ENCODE measurements at regions not wholly inside any gene's neighbourhood (a gene's known extent, or its start where the extent isn't known, plus 50 kb on each side); places are given as distances from the start of the nearest gene placed in this dataset.
A peak's percentile ranks its signal among the peaks of the same experiment; 100 is the strongest.

DNA sequence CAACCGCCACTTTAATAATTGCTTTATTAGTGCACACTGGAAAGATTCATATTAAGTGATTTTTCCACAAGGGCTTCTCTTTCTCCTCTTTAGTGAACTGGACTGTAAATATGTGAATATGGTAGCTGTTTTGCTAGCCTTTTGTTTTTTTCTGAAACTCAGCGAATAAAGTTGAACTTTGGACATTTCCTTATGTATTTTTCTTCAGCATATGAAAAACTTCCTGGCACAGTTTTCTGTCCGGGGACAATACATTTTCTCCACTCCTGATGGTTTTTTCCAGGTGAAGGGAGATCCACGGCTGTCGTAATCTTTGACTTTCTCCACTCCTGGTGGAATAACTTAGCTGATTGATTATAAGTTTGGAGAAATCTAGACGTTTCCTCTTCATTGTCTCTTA is 457.4 kb upstream of the FAT1 start:
- DNase-seq (ENCODE audit: low spot score): no peak

DNA sequence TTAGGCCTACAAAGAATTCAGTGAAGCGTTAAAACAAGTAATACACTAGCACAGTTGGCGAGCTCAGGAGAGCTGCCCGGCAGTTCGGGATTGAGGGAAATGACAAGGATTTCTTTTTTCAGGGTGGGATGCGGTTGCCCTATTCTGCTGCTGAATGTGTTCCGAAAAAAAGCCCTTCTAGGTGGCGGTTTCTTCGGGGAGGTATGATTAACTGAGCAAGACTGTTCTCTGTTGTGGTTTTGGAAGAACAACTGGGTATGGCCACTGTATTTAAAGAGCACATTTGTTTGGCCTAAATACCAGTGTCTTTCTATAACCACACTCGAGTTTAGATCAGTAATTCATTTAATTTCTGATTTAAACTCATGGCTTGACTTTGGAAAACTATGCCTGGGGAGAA is 459.7 kb upstream of the FAT1 start:
- DNase-seq (ENCODE audit: low spot score): no peak

- no peak for DNase-seq (ENCODE audit: low spot score)
Measured at GRCh38 chr4:187183826-187184225, 460.2 kb upstream of the FAT1 start.

DNA sequence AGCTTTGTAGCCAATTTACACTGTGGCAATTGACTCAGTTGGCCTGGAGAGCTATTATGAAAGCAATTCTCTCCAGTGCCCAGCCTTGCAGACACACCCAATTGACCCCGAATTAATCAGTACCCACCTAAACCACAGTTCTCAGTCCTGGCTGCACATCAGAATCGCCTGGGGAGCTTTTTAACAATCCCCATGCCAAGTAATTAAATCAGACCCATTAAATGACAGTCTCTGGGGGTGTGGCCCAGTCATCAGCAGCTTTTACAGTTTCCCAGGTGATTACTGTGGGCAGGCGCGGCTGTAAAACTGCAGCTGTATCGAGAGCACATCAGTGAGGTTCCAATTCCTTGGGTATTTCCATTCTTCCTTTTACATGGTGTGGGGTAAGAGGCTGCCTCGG is 460.9 kb upstream of the FAT1 start:
- DNase-seq (ENCODE audit: low spot score): no peak

DNA sequence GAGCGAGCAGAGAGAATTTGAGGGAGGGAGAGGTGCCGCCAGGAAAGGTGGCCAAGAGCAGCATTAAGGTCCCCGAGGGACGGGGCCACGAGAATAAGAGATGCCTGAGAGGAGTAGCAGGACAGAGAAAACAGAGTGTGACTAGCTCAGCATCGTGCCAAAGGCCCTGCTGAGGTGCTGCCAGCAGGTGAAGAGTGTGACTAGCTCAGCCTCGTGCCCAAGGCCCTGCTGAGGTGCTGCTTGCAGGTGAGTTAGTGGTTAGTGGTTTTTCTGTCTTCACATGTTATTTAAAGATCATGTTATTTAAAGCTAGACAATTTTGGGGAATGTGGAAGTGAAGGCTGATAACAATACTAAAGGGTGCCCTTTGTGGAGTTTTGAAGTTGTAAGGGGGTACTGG is 464.5 kb upstream of the FAT1 start:
- DNase-seq (ENCODE audit: low spot score): no peak

DNA sequence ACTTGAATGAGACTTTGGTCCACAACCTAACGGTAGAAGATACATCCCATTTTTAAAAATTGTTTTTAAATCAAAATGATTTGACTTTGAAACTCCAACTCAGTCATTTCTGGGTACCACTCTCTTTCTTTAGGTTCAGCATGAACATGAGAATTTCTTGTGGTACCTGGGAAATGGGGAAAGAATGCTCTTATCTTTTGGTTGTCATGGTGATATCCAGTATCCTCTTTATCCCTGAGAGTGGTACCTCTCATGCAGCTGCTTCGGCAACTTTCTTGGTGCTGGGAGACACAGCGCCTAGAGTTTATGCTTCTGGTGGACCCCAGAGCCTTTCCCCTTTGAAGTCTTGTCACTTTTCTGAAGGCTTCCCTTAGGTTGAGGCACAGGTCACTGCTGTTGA is 465.1 kb upstream of the FAT1 start:
- no peak for DNase-seq (ENCODE audit: low spot score)

DNA sequence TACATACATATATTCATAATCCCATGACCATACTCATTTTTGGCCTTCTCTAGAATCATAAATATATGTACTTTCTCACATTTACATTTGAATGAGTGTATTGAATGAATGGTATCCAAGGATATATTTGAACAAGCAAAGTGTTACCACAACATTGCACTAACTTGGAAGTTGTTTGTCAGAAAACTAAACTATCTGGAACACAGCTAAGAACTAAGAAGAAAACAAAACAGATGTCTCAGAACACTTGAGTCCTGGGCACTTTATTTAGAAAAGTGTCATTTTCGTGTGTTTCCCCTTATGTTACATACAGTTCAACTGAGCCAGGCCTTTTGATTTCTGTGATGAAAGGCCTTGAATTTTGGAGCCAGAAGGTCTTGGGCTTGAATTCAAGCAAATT is 466.7 kb upstream of the FAT1 start:
- no peak for DNase-seq (ENCODE audit: low spot score)

- DNase-seq (ENCODE audit: low spot score): no peak
Measured at GRCh38 chr4:187191676-187192075, 468.0 kb upstream of the FAT1 start.

DNA sequence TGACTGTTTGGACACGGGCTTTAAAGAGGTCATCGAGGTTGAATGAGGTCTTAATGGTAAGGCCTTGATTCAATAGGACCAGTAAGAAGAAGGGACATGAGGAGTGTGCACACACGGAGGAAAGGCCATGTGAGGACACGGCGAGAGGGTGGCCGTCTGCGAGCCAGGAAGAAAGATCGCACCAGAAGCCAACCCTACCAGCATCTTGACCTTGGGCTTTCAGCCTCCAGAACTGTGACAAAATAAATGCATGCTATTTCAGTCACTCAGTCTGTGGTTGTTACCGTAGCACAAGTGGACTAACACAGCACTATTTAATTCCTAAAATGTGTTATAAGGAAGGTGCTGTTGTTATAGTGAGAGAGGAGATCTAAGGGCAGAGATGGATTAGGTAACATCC is 468.6 kb upstream of the FAT1 start:
- no peak for DNase-seq (ENCODE audit: low spot score)

DNA sequence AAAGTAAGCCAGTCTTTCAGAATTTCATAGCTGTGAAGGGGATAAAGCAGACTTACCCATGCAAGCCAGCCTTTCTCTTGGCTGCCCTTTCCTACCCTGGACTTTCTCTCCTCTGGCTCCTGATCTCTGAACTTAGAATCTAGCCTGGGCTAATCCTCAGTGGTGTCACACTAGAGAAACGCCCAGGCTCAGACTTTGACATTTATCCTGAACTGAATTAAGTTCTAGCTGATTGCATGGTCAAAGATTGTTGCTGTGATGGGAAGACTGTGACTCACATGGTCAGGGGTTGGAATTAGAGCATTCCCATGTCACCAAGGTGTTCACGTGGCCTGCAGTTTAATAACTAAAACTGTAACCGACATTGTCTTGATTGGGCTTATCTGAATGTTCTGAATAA is 469.5 kb upstream of the FAT1 start:
- no peak for DNase-seq (ENCODE audit: low spot score)

GRCh38 chr4:187204389-187204918 is 480.8 kb upstream of the FAT1 start:
- no peak for DNase-seq (ENCODE audit: low spot score)

DNA sequence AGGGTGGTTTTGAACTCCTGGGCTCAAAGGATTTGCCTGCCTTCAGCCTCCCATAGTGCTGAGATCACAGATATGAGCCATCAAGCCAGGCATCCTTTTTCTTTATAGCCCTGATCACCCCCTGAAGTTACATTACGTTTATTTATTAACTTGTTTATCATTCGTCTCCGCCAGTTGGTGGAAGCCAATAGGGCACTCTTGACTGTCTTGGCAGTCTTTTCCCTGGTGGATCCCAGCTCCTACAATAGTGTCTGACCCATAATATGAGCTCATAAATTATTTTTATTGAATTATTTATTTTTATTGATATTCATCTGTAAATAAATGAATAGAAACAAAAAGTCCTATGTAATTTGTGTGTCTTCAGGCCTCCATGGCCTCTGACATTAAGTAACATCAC is 484.3 kb upstream of the FAT1 start:
- no peak for DNase-seq (ENCODE audit: low spot score)

DNA sequence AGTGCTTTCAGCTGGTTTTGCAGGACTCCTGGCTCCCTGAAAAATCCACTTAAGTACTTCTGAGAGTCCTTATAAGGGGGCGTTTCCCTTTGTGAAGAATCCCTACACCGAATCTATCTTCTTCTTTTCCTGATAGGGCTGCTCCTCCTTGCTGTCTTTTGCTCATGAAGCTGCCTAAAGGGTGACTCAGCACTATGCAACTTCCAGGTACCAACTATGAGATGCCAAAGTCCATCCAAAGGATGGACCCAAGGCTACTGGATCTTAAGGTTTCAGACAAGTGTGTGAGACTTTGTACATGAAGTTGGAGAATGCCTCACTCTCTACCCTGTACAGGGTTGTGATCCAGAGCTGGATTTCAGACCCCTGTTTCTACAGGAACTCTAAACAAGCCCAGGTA is 485.0 kb upstream of the FAT1 start:
- no peak for DNase-seq (ENCODE audit: low spot score)

- DNase-seq (ENCODE audit: low spot score): peak; percentile 79
Measured at GRCh38 chr4:187209921-187210613, 486.4 kb upstream of the FAT1 start.

DNA sequence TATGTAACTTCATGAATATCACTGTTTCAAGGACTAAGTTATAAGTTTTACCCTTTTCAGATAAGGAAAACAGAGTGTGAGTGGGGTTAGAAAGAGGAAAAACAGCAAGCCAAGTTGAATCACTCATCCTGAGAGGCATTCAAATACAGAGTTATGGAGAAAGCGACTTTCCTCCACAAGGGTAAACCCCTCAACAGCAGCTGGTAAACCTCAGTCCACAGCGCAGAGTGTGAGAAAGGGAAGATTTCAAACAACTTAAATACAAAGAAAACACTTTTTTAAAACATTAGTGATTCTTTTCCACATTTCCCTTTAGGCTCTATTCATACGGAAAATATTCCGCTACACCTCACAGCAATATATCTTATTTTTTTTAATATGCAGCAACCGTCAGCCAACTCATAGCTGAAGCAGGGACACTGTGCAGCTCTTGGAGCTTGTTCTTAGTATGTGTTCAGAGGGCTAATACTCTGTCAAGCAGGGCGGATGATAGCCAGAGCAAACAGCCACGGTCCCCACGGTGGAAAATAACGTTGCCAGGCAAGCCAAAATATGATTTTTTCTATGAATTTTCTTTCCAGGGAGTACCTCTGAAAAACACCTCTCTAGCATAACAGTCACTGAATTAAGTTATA is 488.9 kb upstream of the FAT1 start:
- no peak for DNase-seq (ENCODE audit: low spot score)

DNA sequence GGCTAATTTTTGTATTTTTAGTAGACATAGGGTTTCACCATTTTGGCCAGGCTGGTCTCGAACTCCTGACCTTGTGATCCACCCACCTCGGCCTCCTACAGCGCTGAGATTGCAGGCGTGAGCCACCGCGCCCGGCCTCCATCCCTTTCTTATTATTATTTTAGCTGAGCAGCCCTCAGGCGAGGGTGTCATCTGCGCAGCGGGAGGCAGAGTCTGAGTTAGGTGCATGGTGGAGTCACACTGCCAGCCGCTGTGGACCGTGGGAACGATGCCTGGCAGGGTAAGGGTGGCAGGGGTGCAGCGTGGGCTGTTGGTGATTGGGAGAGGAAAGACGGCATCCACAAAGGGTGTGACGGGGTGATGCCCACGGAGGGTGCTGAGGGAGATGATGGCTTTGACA is 491.8 kb upstream of the FAT1 start:
- DNase-seq (ENCODE audit: low spot score): no peak

DNA sequence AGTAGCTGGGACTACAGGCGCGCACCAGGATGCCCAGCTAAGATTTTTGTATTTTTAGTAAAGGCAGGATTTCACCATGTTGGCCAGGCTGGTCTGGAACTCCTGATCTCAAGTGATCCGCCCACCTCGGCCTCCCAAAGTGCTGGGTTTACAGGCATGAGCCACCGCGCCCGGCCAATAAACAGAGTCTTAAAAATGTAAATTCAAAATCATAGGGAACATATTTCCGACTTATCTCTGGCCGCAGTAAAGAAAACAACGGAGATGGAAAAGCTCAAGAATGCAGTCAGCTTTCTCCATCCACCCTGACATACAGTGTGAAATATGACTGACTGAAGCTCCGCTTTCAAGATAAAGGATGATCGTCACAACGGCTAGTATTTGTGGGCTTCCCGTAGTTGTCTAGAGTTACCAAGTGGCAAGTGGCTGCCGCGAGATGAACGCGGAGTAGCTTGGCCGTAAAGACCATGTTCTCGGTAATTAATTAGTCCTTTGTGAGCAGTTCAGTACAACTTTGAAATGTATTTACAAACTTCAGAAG is 495.1 kb upstream of the FAT1 start:
- DNase-seq (ENCODE audit: low spot score): peak; percentile 33

DNA sequence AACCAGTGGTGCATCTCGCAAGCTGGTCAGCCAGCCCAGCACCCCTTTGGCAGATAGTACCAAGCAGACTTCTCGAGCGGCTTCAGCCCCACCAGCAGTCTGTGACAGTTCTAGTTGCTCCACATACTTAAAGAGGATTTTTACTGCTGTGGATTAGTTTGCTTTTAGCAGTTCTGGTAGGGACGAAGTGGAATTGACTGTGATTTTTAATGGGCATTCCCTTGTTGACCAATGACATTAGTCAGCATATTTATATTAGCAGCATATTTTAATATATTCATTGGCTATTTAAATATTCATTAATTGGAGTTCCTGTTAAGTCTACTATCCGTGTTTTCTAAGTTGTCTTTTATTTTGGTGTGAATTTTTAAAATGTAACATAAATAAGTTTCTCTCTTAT is 500.9 kb upstream of the FAT1 start:
- no peak for DNase-seq (ENCODE audit: low spot score)

DNA sequence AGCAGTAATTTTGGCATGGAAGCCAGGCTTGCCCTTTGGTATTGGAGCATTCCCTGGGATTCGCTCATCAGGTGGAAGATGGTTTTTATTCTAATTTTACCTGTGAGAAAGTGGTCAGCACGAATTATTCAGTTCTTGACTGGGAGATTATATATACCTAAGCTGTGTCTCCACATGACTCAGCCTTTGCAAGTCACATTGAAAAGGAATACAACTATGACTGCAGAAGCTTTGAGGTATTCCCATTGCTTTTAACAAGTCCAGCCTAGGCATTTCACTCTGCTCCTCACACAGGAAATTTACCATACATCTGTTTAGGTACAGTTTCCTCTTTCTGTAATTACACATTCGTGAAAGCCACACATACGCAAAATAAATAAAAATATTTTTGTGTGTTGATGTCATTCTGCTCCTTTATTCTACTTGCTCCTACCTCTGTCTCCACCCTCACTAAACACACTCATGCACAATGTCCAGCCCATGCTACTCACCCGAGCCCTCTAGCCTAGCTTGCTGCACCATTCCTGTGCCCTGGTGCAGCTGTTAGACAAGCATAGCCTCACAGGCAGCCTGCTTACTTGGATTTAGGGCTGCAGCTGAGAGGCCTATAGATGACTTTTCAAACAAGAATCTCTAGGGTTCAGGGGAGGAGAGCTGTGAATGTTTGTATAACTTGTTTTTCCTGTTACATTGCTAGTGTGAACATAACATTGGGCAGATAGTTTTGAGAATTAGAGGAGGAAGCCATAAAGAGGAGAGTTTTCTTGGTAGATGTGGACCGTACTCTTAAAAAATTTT is 504.4 kb upstream of the FAT1 start:
- DNase-seq (ENCODE audit: low spot score): no peak

GRCh38 chr4:187232196-187232595 is 508.5 kb upstream of the FAT1 start:
- no peak for DNase-seq (ENCODE audit: low spot score)

GRCh38 chr4:187232796-187233195 is 509.1 kb upstream of the FAT1 start:
- DNase-seq (ENCODE audit: low spot score): no peak

GRCh38 chr4:187235456-187236170 is 512.0 kb upstream of the FAT1 start:
- no peak for DNase-seq (ENCODE audit: low spot score)

Data from AG08396 (cell line).